ENCODE measurements at regions not wholly inside any gene's neighbourhood (a gene's known extent, or its start where the extent isn't known, plus 50 kb on each side); places are given as distances from the start of the nearest gene placed in this dataset.
"Not testable (repeated sequence)": the region's sequence is repeated elsewhere in the genome, so short reads cannot be mapped to it uniquely, and the experiment has no call there.

DNA sequence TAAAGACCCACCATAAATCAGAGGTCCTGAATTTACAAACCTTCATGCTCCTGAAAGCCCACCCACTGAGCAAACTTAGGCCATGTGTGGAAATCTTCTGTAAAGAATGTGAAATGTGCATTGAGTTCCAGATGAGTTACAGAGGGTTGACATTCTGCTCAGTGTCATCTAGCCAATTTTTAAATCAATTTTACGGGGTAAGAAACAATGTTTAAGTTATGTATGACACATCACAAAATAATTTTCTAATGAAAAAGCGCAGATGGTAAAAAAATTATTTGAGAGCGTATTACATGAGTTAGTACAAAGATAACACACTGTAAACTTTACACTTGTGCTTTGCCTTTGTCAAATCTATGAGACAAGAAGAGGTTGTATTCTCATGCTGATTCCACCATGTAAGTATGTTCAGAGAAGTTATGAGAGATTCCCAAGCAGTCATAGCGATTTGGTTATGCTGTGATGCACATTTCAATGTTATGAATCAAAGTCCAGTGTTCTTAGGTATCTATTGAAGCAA lies 446.3 kb downstream of the ADCYAP1 start:
- no peak for DNase-seq (ENCODE audit: low read depth, low spot score)
- Histone ChIP-seq H3K4me3 (no peak overlapping the region), H3K9me3 (ENCODE audit: low read depth, low read length) (no peaks in the 10 kb centered on the region), H3K9ac (ENCODE audit: insufficient read length) (no peak overlapping the region), H3K27ac (no peak overlapping the region), H3K36me3 (ENCODE audit: insufficient read depth, low read length) (no peaks in the 10 kb centered on the region)
- TF ChIP-seq FOXP2 (optimal IDR thresholded peaks at IDR 0.05; ENCODE audit: control extremely low read depth, extremely low read length, insufficient read depth) (no peak), EZH2 (IDR thresholded peaks at IDR 0.05) (no peak), POLR2AphosphoS5 (IDR thresholded peaks at IDR 0.05; ENCODE audit: borderline replicate concordance, low read depth, low read length) (no peak)

DNA sequence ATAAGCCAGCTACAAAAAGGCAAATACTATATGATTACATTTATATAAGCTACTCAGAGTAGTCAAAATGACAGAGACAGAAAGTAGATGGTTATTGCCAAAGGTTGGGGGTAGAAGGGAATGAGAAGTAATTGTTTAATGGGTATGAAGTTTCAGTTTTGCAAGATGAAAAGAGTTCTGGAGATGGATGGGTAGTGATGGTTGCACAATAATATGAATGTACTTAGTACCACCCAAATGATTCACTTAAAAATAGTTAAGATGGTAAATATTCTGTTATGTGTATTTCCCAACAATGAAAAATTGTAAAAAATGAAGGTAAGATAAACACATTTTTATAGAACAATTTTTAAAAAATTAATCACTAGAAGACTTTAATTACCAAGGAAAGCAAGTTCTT lies 448.4 kb downstream of the ADCYAP1 start:
- no peak for TF ChIP-seq FOXP2 (optimal IDR thresholded peaks at IDR 0.05; ENCODE audit: control extremely low read depth, extremely low read length, insufficient read depth)
- TF ChIP-seq POLR2AphosphoS5 (IDR thresholded peaks at IDR 0.05; ENCODE audit: borderline replicate concordance, low read depth, low read length): no peak
- TF ChIP-seq EZH2 (IDR thresholded peaks at IDR 0.05): no peak
- H3K36me3 ChIP-seq (ENCODE audit: insufficient read depth, low read length): no peaks in the 10 kb centered on the region
- no peak overlapping the region for H3K9ac ChIP-seq (ENCODE audit: insufficient read length)
- H3K27ac ChIP-seq: no peak overlapping the region
- no peak overlapping the region for H3K4me3 ChIP-seq
- no peak for DNase-seq (ENCODE audit: low read depth, low spot score)
- H3K9me3 ChIP-seq (ENCODE audit: low read depth, low read length): no peaks in the 10 kb centered on the region

DNA sequence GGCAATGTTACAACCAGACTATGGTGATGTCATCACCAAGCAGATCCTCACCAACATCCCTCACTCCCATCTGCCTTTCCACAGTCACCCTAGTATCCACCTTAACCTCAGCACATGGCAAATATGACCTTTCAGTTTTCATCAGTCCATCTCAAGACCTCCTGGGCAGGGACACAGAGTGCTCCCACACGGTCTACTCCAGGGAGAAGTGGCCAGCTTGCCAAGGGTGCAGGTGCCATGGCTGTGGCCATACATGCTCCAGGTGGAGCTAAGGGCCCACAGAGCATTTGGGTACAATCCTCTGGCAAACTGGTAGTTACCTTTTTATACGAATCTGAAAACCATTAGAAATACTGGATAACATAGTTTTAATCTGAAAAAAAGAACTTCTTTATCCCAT lies 453.1 kb downstream of the ADCYAP1 start:
- Histone ChIP-seq H3K4me3 (no peak overlapping the region), H3K9me3 (ENCODE audit: low read depth, low read length) (no peaks in the 10 kb centered on the region), H3K9ac (ENCODE audit: insufficient read length) (no peak overlapping the region), H3K27ac (no peak overlapping the region), H3K36me3 (ENCODE audit: insufficient read depth, low read length) (no peaks in the 10 kb centered on the region)
- DNase-seq (ENCODE audit: low read depth, low spot score): no peak
- no peak for TF ChIP-seq EZH2 (IDR thresholded peaks at IDR 0.05)
- TF ChIP-seq FOXP2 (optimal IDR thresholded peaks at IDR 0.05; ENCODE audit: control extremely low read depth, extremely low read length, insufficient read depth): no peak
- TF ChIP-seq POLR2AphosphoS5 (IDR thresholded peaks at IDR 0.05; ENCODE audit: borderline replicate concordance, low read depth, low read length): no peak

DNA sequence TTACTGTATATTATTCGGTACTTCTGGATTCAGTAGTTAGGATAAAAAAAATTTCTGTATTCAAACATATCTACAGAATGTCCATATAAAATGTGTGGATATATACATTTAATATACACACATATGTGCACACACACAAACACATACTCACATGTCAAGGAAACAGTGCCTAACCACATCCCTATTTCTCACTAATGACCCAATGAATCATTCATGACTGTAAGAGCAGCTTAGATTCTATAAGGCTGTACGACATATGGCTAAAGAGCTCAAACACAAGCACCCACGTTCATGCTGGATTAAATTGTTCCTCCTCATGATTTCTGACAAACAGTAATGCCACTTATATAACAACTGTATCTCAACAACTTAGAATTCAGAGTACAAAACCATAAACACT lies 457.3 kb downstream of the ADCYAP1 start:
- no peak for DNase-seq (ENCODE audit: low read depth, low spot score)
- Histone ChIP-seq H3K36me3 (ENCODE audit: insufficient read depth, low read length) (no peaks in the 10 kb centered on the region), H3K27ac (no peak overlapping the region), H3K4me3 (no peak overlapping the region), H3K9me3 (ENCODE audit: low read depth, low read length) (no peaks in the 10 kb centered on the region), H3K9ac (ENCODE audit: insufficient read length) (no peak overlapping the region)
- TF ChIP-seq POLR2AphosphoS5 (IDR thresholded peaks at IDR 0.05; ENCODE audit: borderline replicate concordance, low read depth, low read length) (no peak), FOXP2 (optimal IDR thresholded peaks at IDR 0.05; ENCODE audit: control extremely low read depth, extremely low read length, insufficient read depth) (no peak), EZH2 (IDR thresholded peaks at IDR 0.05) (no peak)

DNA sequence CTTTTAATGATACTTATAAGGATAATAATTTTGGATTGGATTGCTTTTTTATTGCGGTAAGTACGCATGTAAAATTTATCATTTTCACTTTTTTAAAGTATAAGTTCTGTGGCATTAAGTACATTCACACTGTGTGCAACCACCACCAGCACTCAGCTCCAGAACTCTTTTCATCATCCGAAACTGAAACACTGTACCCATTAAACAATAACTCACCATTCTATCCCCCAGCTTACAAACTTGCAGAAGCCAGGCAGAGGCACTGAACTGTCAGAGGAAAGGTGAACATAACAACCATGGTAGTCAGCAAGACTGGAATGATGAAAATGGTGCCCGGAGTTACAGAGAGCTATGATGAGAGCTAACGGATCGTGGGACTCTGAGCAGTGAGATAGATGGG lies 465.9 kb downstream of the ADCYAP1 start:
- Histone ChIP-seq H3K4me3 (no peak overlapping the region), H3K9ac (ENCODE audit: insufficient read length) (no peak overlapping the region), H3K36me3 (ENCODE audit: insufficient read depth, low read length) (no peaks in the 10 kb centered on the region), H3K9me3 (ENCODE audit: low read depth, low read length) (no peaks in the 10 kb centered on the region), H3K27ac (no peak overlapping the region)
- no peak for DNase-seq (ENCODE audit: low read depth, low spot score)
- TF ChIP-seq POLR2AphosphoS5 (IDR thresholded peaks at IDR 0.05; ENCODE audit: borderline replicate concordance, low read depth, low read length) (no peak), FOXP2 (optimal IDR thresholded peaks at IDR 0.05; ENCODE audit: control extremely low read depth, extremely low read length, insufficient read depth) (no peak), EZH2 (IDR thresholded peaks at IDR 0.05) (no peak)

GRCh38 chr18:1371724-1372123 lies 467.1 kb downstream of the ADCYAP1 start:
- Histone ChIP-seq H3K4me3 (no peak overlapping the region), H3K27ac (no peak overlapping the region), H3K9me3 (ENCODE audit: low read depth, low read length) (no peaks in the 10 kb centered on the region), H3K9ac (ENCODE audit: insufficient read length) (no peak overlapping the region), H3K36me3 (ENCODE audit: insufficient read depth, low read length) (no peaks in the 10 kb centered on the region)
- TF ChIP-seq FOXP2 (optimal IDR thresholded peaks at IDR 0.05; ENCODE audit: control extremely low read depth, extremely low read length, insufficient read depth) (no peak), EZH2 (IDR thresholded peaks at IDR 0.05) (no peak), POLR2AphosphoS5 (IDR thresholded peaks at IDR 0.05; ENCODE audit: borderline replicate concordance, low read depth, low read length) (no peak)
- no peak for DNase-seq (ENCODE audit: low read depth, low spot score)

- DNase-seq (ENCODE audit: low read depth, low spot score): no peak
- no peaks in the 10 kb centered on the region for H3K9me3 ChIP-seq (ENCODE audit: low read depth, low read length)
- H3K9ac ChIP-seq (ENCODE audit: insufficient read length): no peak overlapping the region
- H3K27ac ChIP-seq: no peak overlapping the region
- H3K36me3 ChIP-seq (ENCODE audit: insufficient read depth, low read length): no peaks in the 10 kb centered on the region
- H3K4me3 ChIP-seq: no peak overlapping the region
- TF ChIP-seq POLR2AphosphoS5 (IDR thresholded peaks at IDR 0.05; ENCODE audit: borderline replicate concordance, low read depth, low read length): no peak
- TF ChIP-seq FOXP2 (optimal IDR thresholded peaks at IDR 0.05; ENCODE audit: control extremely low read depth, extremely low read length, insufficient read depth): no peak
- no peak for TF ChIP-seq EZH2 (IDR thresholded peaks at IDR 0.05)
Measured at GRCh38 chr18:1383465-1383864, 478.8 kb downstream of the ADCYAP1 start.

- not testable (repeated sequence) for H3K4me3 ChIP-seq; H3K9me3 ChIP-seq (ENCODE audit: low read depth, low read length); H3K36me3 ChIP-seq (ENCODE audit: insufficient read depth, low read length); H3K9ac ChIP-seq (ENCODE audit: insufficient read length); DNase-seq (ENCODE audit: low read depth, low spot score); H3K27ac ChIP-seq
Measured at GRCh38 chr18:1388468-1388867, 483.8 kb downstream of the ADCYAP1 start.

GRCh38 chr18:1392046-1392445 lies 487.4 kb downstream of the ADCYAP1 start:
- TF ChIP-seq FOXP2 (optimal IDR thresholded peaks at IDR 0.05; ENCODE audit: control extremely low read depth, extremely low read length, insufficient read depth) (no peak), EZH2 (IDR thresholded peaks at IDR 0.05) (no peak), POLR2AphosphoS5 (IDR thresholded peaks at IDR 0.05; ENCODE audit: borderline replicate concordance, low read depth, low read length) (no peak)
- DNase-seq (ENCODE audit: low read depth, low spot score): no peak

More at GRCh38 chr18:1392046-1392445, 487.4 kb downstream of the ADCYAP1 start:
- Histone ChIP-seq H3K27ac (no peak overlapping the region), H3K9me3 (ENCODE audit: low read depth, low read length) (no peaks in the 10 kb centered on the region), H3K9ac (ENCODE audit: insufficient read length) (no peak overlapping the region), H3K36me3 (ENCODE audit: insufficient read depth, low read length) (no peaks in the 10 kb centered on the region), H3K4me3 (no peak overlapping the region)
